Loucy (cell line): ENCODE measurements at regions not wholly inside any gene's neighbourhood (a gene's known extent, or its start where the extent isn't known, plus 50 kb on each side); places are given as distances from the start of the nearest gene placed in this dataset.

Experiments used
- H2AFZ ChIP-seq: fragments of 200-600 bp; sonication (generic); 2 replicates; pipeline ENCODE4 v1.6.0; 2016; ENCODE audit warnings: antibody characterized with exemption, mild to moderate bottlenecking, low read length, moderate library complexity
- H3F3A ChIP-seq: fragments of 200-600 bp; 2 replicates; pipeline ENCODE4 v1.6.0; 2016; ENCODE audit warnings: antibody characterized with exemption, low read depth, mild to moderate bottlenecking
- H3K27me3 ChIP-seq: fragments of 200-600 bp; sonication (generic); 2 replicates; pipeline ENCODE4 v1.6.1; 2014; ENCODE audit warnings: low read length, mild to moderate bottlenecking; ENCODE audit not compliant: insufficient read depth, poor library complexity, severe bottlenecking
- H3K36me3 ChIP-seq: fragments of 200-600 bp; sonication (generic); 2 replicates; pipeline ENCODE4 v1.6.1; 2016; ENCODE audit warnings: low read length; ENCODE audit not compliant: insufficient read depth
- H3K4me1 ChIP-seq: fragments of 200-600 bp; sonication (generic); 2 replicates; pipeline ENCODE4 v1.5.1; 2014; ENCODE audit warnings: low read length, mild to moderate bottlenecking; ENCODE audit not compliant: insufficient read depth, poor library complexity, severe bottlenecking
- H3K4me2 ChIP-seq: fragments of 200-600 bp; sonication (generic); 2 replicates; pipeline ENCODE4 v1.6.0; 2014; ENCODE audit warnings: antibody characterized with exemption, low read length, low read depth, mild to moderate bottlenecking; ENCODE audit not compliant: poor library complexity, severe bottlenecking
- H3K4me3 ChIP-seq: fragments of 200-600 bp; sonication (generic); 2 replicates; pipeline ENCODE4 v1.5.1; 2014; ENCODE audit warnings: low read length, mild to moderate bottlenecking, mixed read lengths; ENCODE audit not compliant: poor library complexity, severe bottlenecking
- H3K79me2 ChIP-seq: fragments of 200-600 bp; sonication (generic); 2 replicates; pipeline ENCODE4 v1.6.1; 2014; ENCODE audit warnings: low read length; ENCODE audit not compliant: insufficient read depth
- H3K9ac ChIP-seq: fragments of 200-600 bp; sonication (generic); 2 replicates; pipeline ENCODE4 v1.6.0; 2014; ENCODE audit warnings: mild to moderate bottlenecking, low read depth, low read length, moderate library complexity; ENCODE audit not compliant: poor library complexity, severe bottlenecking
- H3K9me2 ChIP-seq: fragments of 200-600 bp; sonication (generic); replicated peaks from 2 replicates; pipeline ENCODE4 v1.6.1; 2016; ENCODE audit warnings: low read depth, low read length, mixed read lengths
- H3K9me3 ChIP-seq: fragments of 200-600 bp; sonication (generic); 2 replicates; pipeline ENCODE4 v1.6.1; 2014; ENCODE audit warnings: mild to moderate bottlenecking, antibody characterized with exemption, low read length, low read depth; ENCODE audit not compliant: insufficient read depth
- H4K20me1 ChIP-seq: fragments of 200-600 bp; sonication (generic); 2 replicates; pipeline ENCODE4 v1.6.0; 2014; ENCODE audit warnings: antibody characterized with exemption, low read length, mild to moderate bottlenecking; ENCODE audit not compliant: insufficient read depth, poor library complexity, severe bottlenecking
- EZH2phosphoT487 ChIP-seq: fragments of 200-600 bp; IDR thresholded peaks from 2 replicates; pipeline ENCODE4 v1.6.1; 2018; ENCODE audit warnings: antibody characterized with exemption, mild to moderate bottlenecking, moderate library complexity, borderline replicate concordance
- TF ChIP-seq, protein P1 (sequence below): fragments of 200-600 bp; sonication (generic); conservative IDR thresholded peaks from 2 replicates; pipeline ENCODE4 v1.5.1; 2014; ENCODE audit warnings: mild to moderate bottlenecking, antibody characterized with exemption, low read length

DNA sequence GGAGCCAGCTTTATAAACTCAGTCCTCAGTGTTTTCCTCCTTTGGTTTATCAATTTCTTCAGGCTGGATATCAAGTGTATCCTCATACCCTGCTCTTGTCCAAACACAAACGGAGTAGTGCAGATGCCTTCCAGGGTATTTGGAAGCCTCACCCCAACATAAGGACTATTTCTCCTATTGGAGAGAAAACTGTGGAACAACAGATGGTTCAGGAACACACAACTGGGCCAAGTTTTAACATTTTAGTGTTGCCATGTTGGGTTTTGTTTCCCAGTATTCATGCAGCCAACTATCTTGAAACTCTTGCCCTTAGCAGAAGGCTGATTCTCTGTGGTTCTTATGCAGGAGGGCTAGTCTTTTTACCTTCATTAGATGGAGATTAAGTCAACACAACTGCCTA lies 398.1 kb downstream of the GABRB3 start:
- no peak overlapping the region for H3K9ac ChIP-seq

DNA sequence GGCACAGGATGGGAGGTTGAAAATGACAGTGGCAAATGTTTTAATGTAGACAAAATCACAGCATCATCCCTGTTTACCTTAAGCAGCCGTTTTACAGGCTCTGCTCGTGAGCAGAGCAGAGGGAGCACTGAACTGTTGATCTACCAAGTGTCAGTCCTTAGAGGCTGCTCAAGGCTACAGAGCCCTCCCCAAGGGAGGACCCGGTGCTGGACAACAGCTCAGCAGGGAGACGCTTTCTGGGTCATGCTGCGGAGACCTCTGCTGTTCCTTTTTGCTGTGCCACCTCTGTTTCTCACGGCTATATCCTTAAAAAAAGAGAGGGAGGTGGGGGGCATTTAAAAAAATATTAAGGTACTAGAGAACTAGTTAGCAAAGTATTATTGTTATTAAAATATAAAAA lies 400.2 kb downstream of the GABRB3 start:
- H3K4me1 ChIP-seq, result no peaks in the 10 kb centered on the region
- TF ChIP-seq, protein P1, sequence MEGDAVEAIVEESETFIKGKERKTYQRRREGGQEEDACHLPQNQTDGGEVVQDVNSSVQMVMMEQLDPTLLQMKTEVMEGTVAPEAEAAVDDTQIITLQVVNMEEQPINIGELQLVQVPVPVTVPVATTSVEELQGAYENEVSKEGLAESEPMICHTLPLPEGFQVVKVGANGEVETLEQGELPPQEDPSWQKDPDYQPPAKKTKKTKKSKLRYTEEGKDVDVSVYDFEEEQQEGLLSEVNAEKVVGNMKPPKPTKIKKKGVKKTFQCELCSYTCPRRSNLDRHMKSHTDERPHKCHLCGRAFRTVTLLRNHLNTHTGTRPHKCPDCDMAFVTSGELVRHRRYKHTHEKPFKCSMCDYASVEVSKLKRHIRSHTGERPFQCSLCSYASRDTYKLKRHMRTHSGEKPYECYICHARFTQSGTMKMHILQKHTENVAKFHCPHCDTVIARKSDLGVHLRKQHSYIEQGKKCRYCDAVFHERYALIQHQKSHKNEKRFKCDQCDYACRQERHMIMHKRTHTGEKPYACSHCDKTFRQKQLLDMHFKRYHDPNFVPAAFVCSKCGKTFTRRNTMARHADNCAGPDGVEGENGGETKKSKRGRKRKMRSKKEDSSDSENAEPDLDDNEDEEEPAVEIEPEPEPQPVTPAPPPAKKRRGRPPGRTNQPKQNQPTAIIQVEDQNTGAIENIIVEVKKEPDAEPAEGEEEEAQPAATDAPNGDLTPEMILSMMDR, result no peak
- TF ChIP-seq EZH2phosphoT487, result no peak
- H3F3A ChIP-seq, result no peaks in the 10 kb centered on the region
- H4K20me1 ChIP-seq, result no peaks in the 10 kb centered on the region
- no peak overlapping the region for H3K4me2 ChIP-seq
- no peaks in the 10 kb centered on the region for H3K79me2 ChIP-seq
- H3K9me3 ChIP-seq, result peaks cover 3% of the 10 kb centered on the region
- no peak overlapping the region for H2AFZ ChIP-seq
- no peaks in the 10 kb centered on the region for H3K27me3 ChIP-seq
- H3K4me3 ChIP-seq, result no peak overlapping the region
- H3K9me2 ChIP-seq, result no peaks in the 10 kb centered on the region
- no peaks in the 10 kb centered on the region for H3K36me3 ChIP-seq
- no peak overlapping the region for H3K9ac ChIP-seq

More for the DNA sequence above, 398.1 kb downstream of the GABRB3 start:
- Histone ChIP-seq H3K4me3 (no peak overlapping the region), H3K79me2 (no peaks in the 10 kb centered on the region), H3K4me2 (no peak overlapping the region), H3K36me3 (no peaks in the 10 kb centered on the region), H2AFZ (no peak overlapping the region), H3K9me3 (peaks cover 6% of the 10 kb centered on the region), H3K27me3 (no peaks in the 10 kb centered on the region), H3F3A (no peaks in the 10 kb centered on the region), H3K9me2 (no peaks in the 10 kb centered on the region), H4K20me1 (no peaks in the 10 kb centered on the region), H3K4me1 (no peaks in the 10 kb centered on the region)
- TF ChIP-seq, protein P1, result no peak
- TF ChIP-seq EZH2phosphoT487, result no peak

- Histone ChIP-seq H3K4me3 (no peak overlapping the region), H3K4me2 (no peak overlapping the region), H3K4me1 (no peaks in the 10 kb centered on the region), H3K27me3 (no peaks in the 10 kb centered on the region), H3F3A (no peaks in the 10 kb centered on the region), H3K9ac (no peak overlapping the region), H3K36me3 (no peaks in the 10 kb centered on the region), H4K20me1 (no peaks in the 10 kb centered on the region), H2AFZ (no peak overlapping the region), H3K79me2 (no peaks in the 10 kb centered on the region), H3K9me3 (no peaks in the 10 kb centered on the region; the same call in 1 of the 2 replicates), H3K9me2 (no peaks in the 10 kb centered on the region)
- TF ChIP-seq, protein P1, result no peak
- TF ChIP-seq EZH2phosphoT487, result no peak
These were observed 407.8 kb downstream of the GABRB3 start for GRCh38 chr15:26365077-26365476.
